Tibial nerve (tissue), 4 donors: ENCODE measurements at regions not wholly inside any gene's neighbourhood (a gene's known extent, or its start where the extent isn't known, plus 50 kb on each side); places are given as distances from the start of the nearest gene placed in this dataset.

Experiments used
- EP300 ChIP-seq, 2 donors: sonication (generic); formaldehyde crosslinking; IDR thresholded peaks; one replicate each; pipeline ENCODE4 v1.6.1; 2017; ENCODE audit warnings: antibody characterized with exemption in 2 of 2, mild to moderate bottlenecking in 1 of 2
- POLR2A ChIP-seq, 2 donors: fragments of 450-650 bp; IDR thresholded peaks; one replicate each; pipeline ENCODE4 v1.6.1; 2017; ENCODE audit warnings: antibody characterized with exemption in 2 of 2, mild to moderate bottlenecking in 2 of 2, moderate library complexity in 2 of 2
- TF ChIP-seq, protein P1 (sequence below), 5 experiments: fragments of 200-600 bp in 3 of 5; fragments of 450-650 bp in 2 of 5; sonication (generic) in 3 of 5; IDR thresholded peaks; one replicate each; pipeline ENCODE4 v1.5.1; 2016 to 2019; ENCODE audit warnings: antibody characterized with exemption in 5 of 5, mild to moderate bottlenecking in 3 of 5, moderate library complexity in 2 of 5

- TF ChIP-seq POLR2A (IDR thresholded peaks at IDR 0.05): no peak
- TF ChIP-seq, protein P1, sequence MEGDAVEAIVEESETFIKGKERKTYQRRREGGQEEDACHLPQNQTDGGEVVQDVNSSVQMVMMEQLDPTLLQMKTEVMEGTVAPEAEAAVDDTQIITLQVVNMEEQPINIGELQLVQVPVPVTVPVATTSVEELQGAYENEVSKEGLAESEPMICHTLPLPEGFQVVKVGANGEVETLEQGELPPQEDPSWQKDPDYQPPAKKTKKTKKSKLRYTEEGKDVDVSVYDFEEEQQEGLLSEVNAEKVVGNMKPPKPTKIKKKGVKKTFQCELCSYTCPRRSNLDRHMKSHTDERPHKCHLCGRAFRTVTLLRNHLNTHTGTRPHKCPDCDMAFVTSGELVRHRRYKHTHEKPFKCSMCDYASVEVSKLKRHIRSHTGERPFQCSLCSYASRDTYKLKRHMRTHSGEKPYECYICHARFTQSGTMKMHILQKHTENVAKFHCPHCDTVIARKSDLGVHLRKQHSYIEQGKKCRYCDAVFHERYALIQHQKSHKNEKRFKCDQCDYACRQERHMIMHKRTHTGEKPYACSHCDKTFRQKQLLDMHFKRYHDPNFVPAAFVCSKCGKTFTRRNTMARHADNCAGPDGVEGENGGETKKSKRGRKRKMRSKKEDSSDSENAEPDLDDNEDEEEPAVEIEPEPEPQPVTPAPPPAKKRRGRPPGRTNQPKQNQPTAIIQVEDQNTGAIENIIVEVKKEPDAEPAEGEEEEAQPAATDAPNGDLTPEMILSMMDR (IDR thresholded peaks at IDR 0.05): no peak
- TF ChIP-seq EP300 (IDR thresholded peaks at IDR 0.05): no peak
These were observed 368.8 kb downstream of the ADCYAP1 start for GRCh38 chr18:1273469-1273868.
